Loucy (cell line): ENCODE measurements at regions not wholly inside any gene's neighbourhood (a gene's known extent, or its start where the extent isn't known, plus 50 kb on each side); places are given as distances from the start of the nearest gene placed in this dataset.

ENCODE experiments used
- H2AFZ ChIP-seq: fragments of 200-600 bp; sonication (generic); 2 replicates; pipeline ENCODE4 v1.6.0; 2016; ENCODE audit warnings: antibody characterized with exemption, mild to moderate bottlenecking, low read length, moderate library complexity
- H3F3A ChIP-seq: fragments of 200-600 bp; 2 replicates; pipeline ENCODE4 v1.6.0; 2016; ENCODE audit warnings: antibody characterized with exemption, low read depth, mild to moderate bottlenecking
- H3K27me3 ChIP-seq: fragments of 200-600 bp; sonication (generic); 2 replicates; pipeline ENCODE4 v1.6.1; 2014; ENCODE audit warnings: low read length, mild to moderate bottlenecking; ENCODE audit not compliant: insufficient read depth, poor library complexity, severe bottlenecking
- H3K36me3 ChIP-seq: fragments of 200-600 bp; sonication (generic); 2 replicates; pipeline ENCODE4 v1.6.1; 2016; ENCODE audit warnings: low read length; ENCODE audit not compliant: insufficient read depth
- H3K4me1 ChIP-seq: fragments of 200-600 bp; sonication (generic); 2 replicates; pipeline ENCODE4 v1.5.1; 2014; ENCODE audit warnings: low read length, mild to moderate bottlenecking; ENCODE audit not compliant: insufficient read depth, poor library complexity, severe bottlenecking
- H3K4me2 ChIP-seq: fragments of 200-600 bp; sonication (generic); 2 replicates; pipeline ENCODE4 v1.6.0; 2014; ENCODE audit warnings: antibody characterized with exemption, low read length, low read depth, mild to moderate bottlenecking; ENCODE audit not compliant: poor library complexity, severe bottlenecking
- H3K4me3 ChIP-seq: fragments of 200-600 bp; sonication (generic); 2 replicates; pipeline ENCODE4 v1.5.1; 2014; ENCODE audit warnings: low read length, mild to moderate bottlenecking, mixed read lengths; ENCODE audit not compliant: poor library complexity, severe bottlenecking
- H3K79me2 ChIP-seq: fragments of 200-600 bp; sonication (generic); 2 replicates; pipeline ENCODE4 v1.6.1; 2014; ENCODE audit warnings: low read length; ENCODE audit not compliant: insufficient read depth
- H3K9ac ChIP-seq: fragments of 200-600 bp; sonication (generic); 2 replicates; pipeline ENCODE4 v1.6.0; 2014; ENCODE audit warnings: mild to moderate bottlenecking, low read depth, low read length, moderate library complexity; ENCODE audit not compliant: poor library complexity, severe bottlenecking
- H3K9me2 ChIP-seq: fragments of 200-600 bp; sonication (generic); replicated peaks from 2 replicates; pipeline ENCODE4 v1.6.1; 2016; ENCODE audit warnings: low read depth, low read length, mixed read lengths
- H3K9me3 ChIP-seq: fragments of 200-600 bp; sonication (generic); 2 replicates; pipeline ENCODE4 v1.6.1; 2014; ENCODE audit warnings: mild to moderate bottlenecking, antibody characterized with exemption, low read length, low read depth; ENCODE audit not compliant: insufficient read depth
- H4K20me1 ChIP-seq: fragments of 200-600 bp; sonication (generic); 2 replicates; pipeline ENCODE4 v1.6.0; 2014; ENCODE audit warnings: antibody characterized with exemption, low read length, mild to moderate bottlenecking; ENCODE audit not compliant: insufficient read depth, poor library complexity, severe bottlenecking
- CTCF ChIP-seq: fragments of 200-600 bp; sonication (generic); conservative IDR thresholded peaks from 2 replicates; pipeline ENCODE4 v1.5.1; 2014; ENCODE audit warnings: mild to moderate bottlenecking, antibody characterized with exemption, low read length
- EZH2phosphoT487 ChIP-seq: fragments of 200-600 bp; IDR thresholded peaks from 2 replicates; pipeline ENCODE4 v1.6.1; 2018; ENCODE audit warnings: antibody characterized with exemption, mild to moderate bottlenecking, moderate library complexity, borderline replicate concordance

DNA sequence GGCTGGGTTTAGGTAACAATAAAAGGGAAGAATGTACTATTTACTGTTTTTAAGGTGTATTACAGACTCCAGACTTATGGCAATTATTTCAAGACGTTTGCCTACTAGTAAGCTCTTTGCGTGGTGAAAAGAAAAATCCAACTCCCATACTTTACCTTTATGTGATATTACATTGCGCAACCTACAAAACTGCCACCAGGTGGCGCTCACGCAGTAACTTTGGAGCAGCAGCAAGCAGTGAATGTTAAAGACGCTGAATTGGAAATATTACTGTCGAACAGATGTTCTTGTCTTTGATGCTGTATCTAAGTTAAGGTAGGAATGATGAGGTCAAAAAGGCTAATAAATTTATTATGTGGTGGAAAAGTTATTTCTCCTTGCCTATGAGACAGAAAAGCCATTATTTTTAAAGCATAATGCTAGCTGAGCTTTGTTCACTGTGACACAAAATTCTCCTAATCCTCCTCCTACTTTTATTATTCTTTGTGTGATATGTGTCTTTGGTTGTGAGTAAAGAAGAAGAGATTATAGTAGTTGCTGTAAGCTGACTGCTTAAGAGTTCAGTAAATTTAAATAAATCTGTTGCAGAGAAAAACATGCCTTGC lies 1099.8 kb upstream of the TENM3 start:
- no peak overlapping the region for H3K4me3 ChIP-seq
- no peaks in the 10 kb centered on the region for H3K9me2 ChIP-seq
- H3F3A ChIP-seq: no peaks in the 10 kb centered on the region
- H3K79me2 ChIP-seq: no peaks in the 10 kb centered on the region
- no peak overlapping the region for H3K9ac ChIP-seq
- no peak overlapping the region for H2AFZ ChIP-seq
- no peaks in the 10 kb centered on the region for H3K9me3 ChIP-seq
- TF ChIP-seq EZH2phosphoT487 (no peak), CTCF (peak; percentile 94)
- no peaks in the 10 kb centered on the region for H3K36me3 ChIP-seq
- no peaks in the 10 kb centered on the region for H3K27me3 ChIP-seq
- H4K20me1 ChIP-seq: no peaks in the 10 kb centered on the region
- H3K4me2 ChIP-seq: no peak overlapping the region
- no peaks in the 10 kb centered on the region for H3K4me1 ChIP-seq

- Histone ChIP-seq H3K79me2 (no peaks in the 10 kb centered on the region), H2AFZ (no peak overlapping the region), H4K20me1 (no peaks in the 10 kb centered on the region), H3K9me2 (no peaks in the 10 kb centered on the region), H3K4me1 (no peaks in the 10 kb centered on the region), H3K9me3 (no peaks in the 10 kb centered on the region), H3K36me3 (no peaks in the 10 kb centered on the region), H3K4me3 (no peak overlapping the region), H3K4me2 (no peak overlapping the region), H3K27me3 (no peaks in the 10 kb centered on the region), H3K9ac (no peak overlapping the region), H3F3A (no peaks in the 10 kb centered on the region)
- TF ChIP-seq EZH2phosphoT487: no peak
- TF ChIP-seq CTCF: no peak
Observed at GRCh38 chr4:181146051-181146450, 1097.2 kb upstream of the TENM3 start.

DNA sequence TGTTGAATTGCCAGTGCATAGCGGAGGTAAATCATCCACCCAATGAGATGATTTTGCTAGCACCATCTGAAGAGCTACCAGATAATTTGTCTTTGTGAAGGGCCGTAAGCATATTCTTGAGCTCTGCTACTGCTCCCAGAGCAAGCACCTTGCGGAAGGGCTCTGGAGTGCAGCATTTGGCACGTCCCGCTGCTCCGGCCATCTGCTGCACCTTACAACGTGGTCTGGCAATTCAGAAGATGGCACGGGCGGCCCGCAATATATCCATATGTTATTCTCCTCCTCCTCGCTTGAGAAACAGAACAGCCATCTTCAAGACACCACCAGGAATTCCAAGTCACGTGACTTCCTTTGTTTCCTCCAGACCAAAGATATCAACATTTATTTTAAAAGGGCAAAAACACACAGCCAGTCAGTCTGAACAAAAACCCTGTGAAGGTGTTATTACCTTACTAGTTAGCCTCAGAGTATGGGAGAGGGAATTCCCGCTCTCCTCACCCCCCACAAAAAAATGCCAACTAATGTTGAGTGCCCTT lies 1095.7 kb upstream of the TENM3 start:
- H3K36me3 ChIP-seq: no peaks in the 10 kb centered on the region

More for the DNA sequence above, 1095.7 kb upstream of the TENM3 start:
- H3K27me3 ChIP-seq: no peaks in the 10 kb centered on the region
- H2AFZ ChIP-seq: no peak overlapping the region
- H3K9me3 ChIP-seq: no peaks in the 10 kb centered on the region
- H3K79me2 ChIP-seq: no peaks in the 10 kb centered on the region
- no peak overlapping the region for H3K9ac ChIP-seq
- H3K4me3 ChIP-seq: no peak overlapping the region
- H3K4me1 ChIP-seq: no peaks in the 10 kb centered on the region
- no peaks in the 10 kb centered on the region for H3K9me2 ChIP-seq
- H4K20me1 ChIP-seq: no peaks in the 10 kb centered on the region
- TF ChIP-seq CTCF (no peak), EZH2phosphoT487 (no peak)
- no peak overlapping the region for H3K4me2 ChIP-seq
- no peaks in the 10 kb centered on the region for H3F3A ChIP-seq
